KMS-11 (cell line): ENCODE measurements at regions not wholly inside any gene's neighbourhood (a gene's known extent, or its start where the extent isn't known, plus 50 kb on each side); places are given as distances from the start of the nearest gene placed in this dataset.

Experiments
- H2AFZ ChIP-seq: fragments of 200-600 bp; sonication (generic); 2 replicates; pipeline ENCODE4 v1.6.1; 2016; ENCODE audit warnings: antibody characterized with exemption, mixed run types, low read depth
- H3K27ac ChIP-seq: fragments of 200-600 bp; sonication (generic); 2 replicates; pipeline ENCODE4 v1.6.1; 2016; ENCODE audit warnings: mild to moderate bottlenecking, mixed run types
- H3K27me3 ChIP-seq: fragments of 200-600 bp; sonication (generic); 2 replicates; pipeline ENCODE4 v1.6.1; 2017; ENCODE audit warnings: mild to moderate bottlenecking, low read depth, mixed run types, moderate library complexity; ENCODE audit not compliant: insufficient read depth
- H3K36me3 ChIP-seq: fragments of 200-600 bp; sonication (generic); 2 replicates; pipeline ENCODE4 v1.6.1; 2017; ENCODE audit warnings: mild to moderate bottlenecking, mixed run types; ENCODE audit not compliant: insufficient read depth
- H3K4me1 ChIP-seq: fragments of 200-600 bp; sonication (generic); 2 replicates; pipeline ENCODE4 v1.6.1; 2016; ENCODE audit warnings: mild to moderate bottlenecking, low read depth, mixed run types; ENCODE audit not compliant: poor library complexity, severe bottlenecking
- H3K4me2 ChIP-seq: fragments of 200-600 bp; sonication (generic); 2 replicates; pipeline ENCODE4 v1.7.0; 2016; ENCODE audit warnings: mild to moderate bottlenecking, mixed run types
- H3K4me3 ChIP-seq: fragments of 200-600 bp; sonication (generic); IDR thresholded peaks from 2 replicates; pipeline ENCODE4 v1.6.1; 2017; ENCODE audit warnings: low read depth, low read length, mixed read lengths; ENCODE audit not compliant: insufficient read depth
- H3K79me2 ChIP-seq: fragments of 200-600 bp; sonication (generic); 2 replicates; pipeline ENCODE4 v1.6.1; 2016; ENCODE audit warnings: low read depth, mixed run types; ENCODE audit not compliant: insufficient read depth
- H3K9ac ChIP-seq: fragments of 200-600 bp; sonication (generic); 2 replicates; pipeline ENCODE4 v1.6.1; 2016; ENCODE audit warnings: mild to moderate bottlenecking, mixed run types
- H4K20me1 ChIP-seq: fragments of 200-600 bp; sonication (generic); 2 replicates; pipeline ENCODE4 v1.6.1; 2016; ENCODE audit warnings: mild to moderate bottlenecking, mixed run types; ENCODE audit not compliant: insufficient read depth
- CTCF ChIP-seq: fragments of 200-600 bp; sonication (generic); conservative IDR thresholded peaks from 2 replicates; pipeline ENCODE4 v1.6.1; 2017; ENCODE audit warnings: low read depth, mild to moderate bottlenecking, antibody characterized with exemption, low read length, moderate library complexity, mixed read lengths

GRCh38 chr17:34151102-34151501 is 104.0 kb upstream of the CCL2 start:
- Histone ChIP-seq H2AFZ (no peak overlapping the region), H3K9ac (no peak overlapping the region), H3K27me3 (no peaks in the 10 kb centered on the region), H3K4me3 (no peak overlapping the region), H3K4me2 (no peak overlapping the region), H4K20me1 (no peaks in the 10 kb centered on the region), H3K36me3 (no peaks in the 10 kb centered on the region), H3K27ac (no peak overlapping the region), H3K4me1 (no peaks in the 10 kb centered on the region), H3K79me2 (no peaks in the 10 kb centered on the region)
- no peak for TF ChIP-seq CTCF

- H2AFZ ChIP-seq, result no peak overlapping the region
- H3K4me3 ChIP-seq, result no peak overlapping the region
- no peaks in the 10 kb centered on the region for H3K27me3 ChIP-seq
- H3K9ac ChIP-seq, result no peak overlapping the region
- no peak overlapping the region for H3K4me2 ChIP-seq
- no peak for TF ChIP-seq CTCF
- H3K36me3 ChIP-seq, result no peaks in the 10 kb centered on the region
- H3K27ac ChIP-seq, result no peak overlapping the region
- H3K4me1 ChIP-seq, result no peaks in the 10 kb centered on the region
- no peaks in the 10 kb centered on the region for H3K79me2 ChIP-seq
- H4K20me1 ChIP-seq, result no peaks in the 10 kb centered on the region
Observed at GRCh38 chr17:34153991-34154390, 101.1 kb upstream of the CCL2 start.

GRCh38 chr17:34154961-34155730 is 99.9 kb upstream of the CCL2 start:
- no peak for TF ChIP-seq CTCF
- no peak overlapping the region for H3K4me2 ChIP-seq
- no peak overlapping the region for H2AFZ ChIP-seq
- no peaks in the 10 kb centered on the region for H3K79me2 ChIP-seq
- no peak overlapping the region for H3K4me3 ChIP-seq
- no peaks in the 10 kb centered on the region for H3K36me3 ChIP-seq
- H3K9ac ChIP-seq, result no peak overlapping the region
- no peak overlapping the region for H3K27ac ChIP-seq
- no peaks in the 10 kb centered on the region for H4K20me1 ChIP-seq
- no peaks in the 10 kb centered on the region for H3K4me1 ChIP-seq
- H3K27me3 ChIP-seq, result no peaks in the 10 kb centered on the region

- Histone ChIP-seq H3K79me2 (no peaks in the 10 kb centered on the region), H3K4me3 (no peak overlapping the region), H4K20me1 (no peaks in the 10 kb centered on the region), H3K36me3 (no peaks in the 10 kb centered on the region), H3K4me2 (no peak overlapping the region), H3K4me1 (no peaks in the 10 kb centered on the region), H2AFZ (no peak overlapping the region), H3K27me3 (no peaks in the 10 kb centered on the region), H3K9ac (no peak overlapping the region), H3K27ac (no peak overlapping the region)
- TF ChIP-seq CTCF, result no peak
Observed at GRCh38 chr17:34155947-34156346, 99.1 kb upstream of the CCL2 start.
